A549 (cell line): ENCODE measurements at regions not wholly inside any gene's neighbourhood (a gene's known extent, or its start where the extent isn't known, plus 50 kb on each side); places are given as distances from the start of the nearest gene placed in this dataset.
A peak's percentile ranks its signal among the peaks of the same experiment; 100 is the strongest.

ENCODE experiments used
- ATAC-seq, 2 experiments: fragments of 200-7000 bp in 1 of 2; fragments of >200 bp in 1 of 2; cut with Nextera tagmentation in 1 of 2; cut with Tn5 transposase in 1 of 2; 3 replicates each; pipeline versions ENCODE4 v1.8.0 to v1.9.1; 2018 to 2020; ENCODE audit warnings: mild to moderate bottlenecking in 1 of 2, moderate library complexity in 1 of 2
- CTCF ChIA-PET: fragments of 300-600 bp; sonication (Branson Sonifier 250); formaldehyde crosslinking; extraction: SDS; loops from one replicate; lab custom pipeline; 2021; ENCODE audit warnings: antibody characterized with exemption, inconsistent platforms; lab: Yijun Ruan, JAX
- POLR2A ChIA-PET: fragments of 350-600 bp; formaldehyde crosslinking; extraction: SDS; loops from one replicate; lab custom pipeline; 2021; ENCODE audit warnings: antibody characterized with exemption, inconsistent platforms; lab: Yijun Ruan, JAX
- DNase-seq, 2 experiments: peaks; one replicate each; pipeline versions ENCODE4 v3.0.0 to v3.0.0-alpha.2; 2011 to 2016; ENCODE audit warnings: low read depth in 1 of 2, low spot score in 1 of 2
- FAIRE-seq: peaks from 2 replicates; lab custom pipeline; 2011; peaks lifted over from hg19 to GRCh38; lab: Jason Lieb, UNC
- H3K27ac ChIP-seq, 2 experiments: fragments of >200 bp; sonication (Bioruptor Twin); formaldehyde crosslinking; 3 replicates each; pipeline ENCODE4 v1.5.1; 2016 to 2017
- H3K4me1 ChIP-seq: fragments of >200 bp; sonication (Bioruptor Twin); formaldehyde crosslinking; 3 replicates; pipeline ENCODE4 v1.6.1; 2016
- H3K4me2 ChIP-seq: fragments of >200 bp; sonication (Bioruptor Twin); formaldehyde crosslinking; 3 replicates; pipeline ENCODE4 v1.6.1; 2016
- H3K4me3 ChIP-seq: fragments of >200 bp; sonication (Bioruptor Twin); formaldehyde crosslinking; 3 replicates; pipeline ENCODE4 v1.5.1; 2016
- H3K9me3 ChIP-seq: fragments of >200 bp; sonication (Bioruptor Twin); formaldehyde crosslinking; 3 replicates; pipeline ENCODE4 v1.6.1; 2016
- CHD2 ChIP-seq: fragments of 150-350 bp; IDR thresholded peaks from 2 replicates; pipeline ENCODE4 v1.6.1; 2014; ENCODE audit warnings: low read length; ENCODE audit not compliant: partially characterized antibody
- CHD4 ChIP-seq: fragments of 200-600 bp; sonication (generic); IDR thresholded peaks from 2 replicates; pipeline ENCODE4 v1.6.1; 2016; ENCODE audit warnings: antibody characterized with exemption, mild to moderate bottlenecking, borderline replicate concordance
- EHF ChIP-seq: fragments of 250-450 bp; sonication (Bioruptor Pico); IDR thresholded peaks from 2 replicates; pipeline ENCODE4 v1.5.0; 2020; ENCODE audit warnings: mild to moderate bottlenecking
- EHMT2 ChIP-seq: fragments of 200-600 bp; sonication (generic); IDR thresholded peaks from 2 replicates; pipeline ENCODE4 v1.6.1; 2016; ENCODE audit warnings: antibody characterized with exemption, low read depth, mild to moderate bottlenecking, moderate library complexity
- EP300 ChIP-seq, 2 experiments: fragments of >200 bp; sonication (Bioruptor Twin); formaldehyde crosslinking; IDR thresholded peaks; 2 replicates in 1 of 2; 3 replicates in 1 of 2; pipeline ENCODE4 v1.6.1; 2016 to 2017
- ESRRA ChIP-seq: fragments of 150-350 bp; IDR thresholded peaks from 2 replicates; pipeline ENCODE4 v1.6.1; 2014; ENCODE audit warnings: mild to moderate bottlenecking, low read length, borderline replicate concordance
- FOXS1 ChIP-seq: fragments of 250-450 bp; sonication (Bioruptor Pico); IDR thresholded peaks from 2 replicates; pipeline ENCODE4 v1.5.0; 2020; ENCODE audit warnings: mild to moderate bottlenecking, moderate library complexity
- GATA3 ChIP-seq: IDR thresholded peaks from 2 replicates; pipeline ENCODE4 v1.6.1; 2012; ENCODE audit warnings: borderline replicate concordance
- HEYL ChIP-seq: fragments of 250-450 bp; sonication (Bioruptor Pico); IDR thresholded peaks from 2 replicates; pipeline ENCODE4 v1.8.0; 2021; ENCODE audit warnings: mild to moderate bottlenecking, moderate library complexity
- HOXA7 ChIP-seq: fragments of 250-450 bp; sonication (Bioruptor Pico); IDR thresholded peaks from 2 replicates; pipeline ENCODE4 v1.5.0; 2020; ENCODE audit warnings: mild to moderate bottlenecking, moderate library complexity
- HOXB13 ChIP-seq: fragments of 250-450 bp; sonication (Bioruptor Pico); IDR thresholded peaks from 2 replicates; pipeline ENCODE4 v1.5.0; 2020; ENCODE audit warnings: low read depth, mild to moderate bottlenecking, moderate library complexity
- HOXB5 ChIP-seq: fragments of 250-450 bp; sonication (Bioruptor Pico); IDR thresholded peaks from 2 replicates; pipeline ENCODE4 v1.5.0; 2020; ENCODE audit warnings: mild to moderate bottlenecking, moderate library complexity
- JUN ChIP-seq, 2 experiments: fragments of >200 bp; sonication (Bioruptor Twin); formaldehyde crosslinking; IDR thresholded peaks; 2 replicates in 1 of 2; 3 replicates in 1 of 2; pipeline ENCODE4 v1.6.1; 2016 to 2017
- MAFK ChIP-seq: fragments of 450-650 bp; IDR thresholded peaks from 2 replicates; pipeline ENCODE4 v1.6.1; 2014; ENCODE audit not compliant: partially characterized antibody
- MYC ChIP-seq: IDR thresholded peaks from 2 replicates; pipeline ENCODE4 v1.6.1; 2012; ENCODE audit warnings: mild to moderate bottlenecking, inconsistent platforms, low read length, improper control_type of control experiment, borderline replicate concordance
- NPAS2 ChIP-seq: fragments of 250-450 bp; sonication (Bioruptor Pico); IDR thresholded peaks from 2 replicates; pipeline ENCODE4 v1.8.0; 2022; ENCODE audit warnings: mild to moderate bottlenecking, moderate library complexity, borderline replicate concordance
- NR3C1 ChIP-seq: fragments of >200 bp; sonication (Bioruptor Twin); formaldehyde crosslinking; IDR thresholded peaks from 3 replicates; pipeline ENCODE4 v1.6.1; 2017
- PHF8 ChIP-seq: fragments of 200-600 bp; sonication (generic); IDR thresholded peaks from 2 replicates; pipeline ENCODE4 v1.6.1; 2016; ENCODE audit warnings: low read depth, mild to moderate bottlenecking, antibody characterized with exemption, moderate library complexity, borderline replicate concordance
- RAD21 ChIP-seq, 2 experiments: fragments of >200 bp in 1 of 2; sonication (Bioruptor Twin) in 1 of 2; formaldehyde crosslinking in 1 of 2; IDR thresholded peaks in 1 of 2; conservative IDR thresholded peaks in 1 of 2; 2 replicates in 1 of 2; 3 replicates in 1 of 2; pipeline ENCODE4 v1.6.1; 2012 to 2018; ENCODE audit warnings: inconsistent platforms in 1 of 2
- SREBF2 ChIP-seq: fragments of 450-650 bp; IDR thresholded peaks from 2 replicates; pipeline ENCODE4 v1.6.1; 2014; ENCODE audit warnings: mild to moderate bottlenecking, moderate library complexity
- ZC3H11A ChIP-seq: fragments of 450-650 bp; IDR thresholded peaks from 2 replicates; pipeline ENCODE4 v1.6.1; 2014; ENCODE audit warnings: antibody characterized with exemption, mild to moderate bottlenecking
- ZFP36 ChIP-seq: fragments of 450-650 bp; IDR thresholded peaks from 2 replicates; pipeline ENCODE4 v1.6.1; 2014; ENCODE audit warnings: borderline replicate concordance; ENCODE audit not compliant: partially characterized antibody
- ZNF302 ChIP-seq: fragments of 250-450 bp; sonication (Bioruptor Pico); IDR thresholded peaks from 2 replicates; pipeline ENCODE4 v1.9.0; 2021; ENCODE audit warnings: inconsistent platforms, mild to moderate bottlenecking, moderate library complexity
- ZSCAN20 ChIP-seq: fragments of 250-450 bp; sonication (Bioruptor Pico); IDR thresholded peaks from 2 replicates; pipeline ENCODE4 v1.8.0; 2022; ENCODE audit warnings: mild to moderate bottlenecking, moderate library complexity
- WGBS: methylation state at CpG from one replicate; pipeline ENCODE4 v1.1.6; 2017; ENCODE audit errors: missing lambda C conversion rate; 5-methylcytosine and 5-hydroxymethylcytosine counted together
- TF ChIP-seq, protein P1 (sequence below): IDR thresholded peaks from 2 replicates; pipeline ENCODE4 v1.6.1; 2012
- TF ChIP-seq, protein P2 (sequence below): fragments of 450-650 bp; IDR thresholded peaks from 2 replicates; pipeline ENCODE4 v1.6.1; 2014; ENCODE audit warnings: antibody characterized with exemption
- TF ChIP-seq, protein P3 (sequence below): fragments of 250-450 bp; sonication (Bioruptor Pico); IDR thresholded peaks from 2 replicates; pipeline ENCODE4 v1.5.0; 2021; ENCODE audit warnings: mild to moderate bottlenecking, moderate library complexity, borderline replicate concordance
- TF ChIP-seq, protein P4 (sequence below): fragments of 150-350 bp; IDR thresholded peaks from 2 replicates; pipeline ENCODE4 v1.6.1; 2014; ENCODE audit warnings: low read depth, mild to moderate bottlenecking, low read length

DNA sequence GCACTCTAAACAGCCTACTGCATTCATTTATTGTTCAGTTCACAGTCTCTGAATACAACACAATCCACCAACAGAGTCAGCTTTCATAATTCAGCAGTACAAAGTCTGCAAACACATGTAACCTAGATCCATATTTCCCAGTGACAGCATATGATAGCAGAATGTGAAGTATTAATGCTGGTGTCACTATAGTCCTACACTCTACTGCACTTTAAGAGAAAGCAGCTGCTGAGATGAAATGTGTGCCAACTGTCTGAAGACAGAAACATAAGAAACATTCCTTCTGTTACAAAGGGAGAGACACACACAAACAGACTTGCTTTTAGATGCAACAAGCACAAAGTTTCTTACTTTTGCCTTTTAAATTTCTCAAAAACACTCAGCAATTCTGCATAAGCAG is 441.8 kb downstream of the ZEB2 start:
- peaks cover 12% of the 10 kb centered on the region for H3K4me1 ChIP-seq
- CTCF ChIA-PET: no interaction called here
- no peaks in the 10 kb centered on the region for H3K9me3 ChIP-seq
- no peak for FAIRE-seq
- H3K27ac ChIP-seq: no peak overlapping the region
- no peak overlapping the region for H3K4me2 ChIP-seq
- H3K4me3 ChIP-seq: no peak overlapping the region
- ATAC-seq: no peak
- no peak for DNase-seq
- TF ChIP-seq EP300 (IDR thresholded peaks at IDR 0.05) (no peak), HOXA7 (no peak), NR3C1 (no peak), EHF (no peak), MAFK (no peak), CHD2 (no peak)
- POLR2A ChIA-PET: no interaction called here

DNA sequence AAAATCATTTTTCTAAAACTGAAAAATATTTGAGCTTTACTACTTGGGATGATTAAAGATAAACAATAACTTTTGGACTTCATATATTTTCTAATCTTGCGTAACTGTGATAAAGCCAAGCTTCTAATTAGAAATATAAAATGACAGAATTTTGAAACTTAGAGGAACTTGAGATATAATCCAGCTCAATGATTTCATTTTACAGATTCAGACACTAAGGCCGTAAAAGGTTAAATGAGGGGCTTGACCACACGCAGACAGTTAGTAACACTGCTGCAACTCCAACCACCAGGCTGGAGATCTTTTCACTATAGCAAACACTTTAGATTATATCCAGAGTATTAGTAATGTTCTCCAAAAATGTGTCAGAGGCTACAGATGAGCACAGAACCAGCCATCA is 445.5 kb downstream of the ZEB2 start:
- FAIRE-seq: no peak
- POLR2A ChIA-PET: no interaction called here
- 99% methylated on average over 3 of the region's 3 CpGs for whole genome bisulfite sequencing

DNA sequence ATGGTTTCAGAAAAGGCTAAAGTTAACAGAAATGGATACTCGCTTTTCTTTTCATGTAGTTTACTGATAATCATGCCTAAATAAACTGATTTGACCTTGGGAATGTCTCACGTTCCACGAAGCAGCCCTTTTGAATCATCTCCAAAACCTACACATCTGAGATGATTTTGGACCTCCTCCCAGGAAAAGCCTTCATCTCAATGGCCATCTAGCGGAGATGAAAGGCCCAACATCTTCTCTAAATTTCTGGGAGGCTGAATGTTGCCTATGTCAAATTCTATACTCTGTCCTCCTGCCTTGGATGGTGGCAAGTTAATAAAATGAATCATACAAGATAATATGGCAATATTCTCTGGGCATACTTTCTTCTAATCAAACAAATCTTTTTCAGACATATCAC is 448.5 kb downstream of the ZEB2 start:
- ATAC-seq (no peak), DNase-seq (no peak), FAIRE-seq (no peak)
- no peaks in the 10 kb centered on the region for H3K4me1 ChIP-seq
- ChIA-PET CTCF (no interaction called here), POLR2A (no interaction called here)
- H3K4me2 ChIP-seq: no peak overlapping the region
- H3K4me3 ChIP-seq: no peak overlapping the region
- no peak for TF ChIP-seq EHMT2
- TF ChIP-seq, protein P1, sequence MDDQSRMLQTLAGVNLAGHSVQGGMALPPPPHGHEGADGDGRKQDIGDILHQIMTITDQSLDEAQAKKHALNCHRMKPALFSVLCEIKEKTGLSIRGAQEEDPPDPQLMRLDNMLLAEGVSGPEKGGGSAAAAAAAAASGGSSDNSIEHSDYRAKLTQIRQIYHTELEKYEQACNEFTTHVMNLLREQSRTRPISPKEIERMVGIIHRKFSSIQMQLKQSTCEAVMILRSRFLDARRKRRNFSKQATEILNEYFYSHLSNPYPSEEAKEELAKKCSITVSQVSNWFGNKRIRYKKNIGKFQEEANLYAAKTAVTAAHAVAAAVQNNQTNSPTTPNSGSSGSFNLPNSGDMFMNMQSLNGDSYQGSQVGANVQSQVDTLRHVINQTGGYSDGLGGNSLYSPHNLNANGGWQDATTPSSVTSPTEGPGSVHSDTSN: no peak
- TF ChIP-seq FOXS1 (CRISPR knock-in tag): no peak
- TF ChIP-seq RAD21 (conservative IDR thresholded peaks at IDR 0.05 in 1 of 2, IDR thresholded peaks at IDR 0.05 in 1 of 2): peak in 1 of 2 experiments; percentile 27; a peak in 2 of 5 replicates
- no peak for TF ChIP-seq CHD2
- TF ChIP-seq MYC: no peak
- H3K9me3 ChIP-seq: no peaks in the 10 kb centered on the region
- H3K27ac ChIP-seq: no peak overlapping the region
- WGBS: 75% methylated on average over 4 of the region's 4 CpGs

More for the DNA sequence above, 445.5 kb downstream of the ZEB2 start:
- no peaks in the 10 kb centered on the region for H3K9me3 ChIP-seq
- H3K4me2 ChIP-seq: no peak overlapping the region
- TF ChIP-seq HEYL: no peak
- H3K4me1 ChIP-seq: peaks cover 3% of the 10 kb centered on the region
- ATAC-seq (no peak), DNase-seq (no peak)
- H3K4me3 ChIP-seq: no peak overlapping the region
- no peak overlapping the region for H3K27ac ChIP-seq
- CTCF ChIA-PET: no interaction called here

DNA sequence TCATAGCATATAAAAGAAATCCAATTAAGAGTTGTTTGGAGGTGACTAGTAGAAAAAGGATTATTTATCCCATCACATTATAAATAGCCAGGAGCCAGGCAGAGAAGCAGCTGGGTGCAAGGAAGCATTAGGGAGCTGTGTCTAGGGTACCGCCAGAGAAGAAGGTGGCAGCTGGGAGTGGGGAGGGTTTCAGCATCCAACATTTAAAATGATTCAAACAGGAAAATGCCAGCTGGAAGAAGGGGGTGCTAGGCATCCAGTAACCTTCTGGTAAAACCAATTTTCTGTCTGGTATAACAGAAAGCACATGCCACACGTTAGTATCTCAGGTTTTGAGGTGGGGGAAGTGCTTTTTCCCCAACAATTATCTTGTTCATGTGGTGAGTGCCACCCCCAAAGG is 452.4 kb downstream of the ZEB2 start:
- POLR2A ChIA-PET: no interaction called here
- Histone ChIP-seq H3K4me3 (no peak overlapping the region), H3K27ac (no peak overlapping the region), H3K4me1 (no peaks in the 10 kb centered on the region), H3K4me2 (no peak overlapping the region), H3K9me3 (no peaks in the 10 kb centered on the region)
- no peak for FAIRE-seq
- DNase-seq: no peak
- WGBS: 87% methylated on average over 2 of the region's 2 CpGs
- CTCF ChIA-PET: no interaction called here
- ATAC-seq: no peak
- TF ChIP-seq GATA3 (no peak), ESRRA (no peak), ZFP36 (no peak), CHD4 (no peak), MYC (no peak), ZSCAN20 (CRISPR knock-in tag) (no peak), JUN (IDR thresholded peaks at IDR 0.05) (no peak), HOXB13 (CRISPR knock-in tag) (no peak), EP300 (IDR thresholded peaks at IDR 0.05) (no peak), ZNF302 (CRISPR knock-in tag) (no peak), SREBF2 (no peak), NPAS2 (no peak), PHF8 (no peak), ZC3H11A (no peak), HOXB5 (CRISPR knock-in tag) (no peak)
- TF ChIP-seq, protein P2, sequence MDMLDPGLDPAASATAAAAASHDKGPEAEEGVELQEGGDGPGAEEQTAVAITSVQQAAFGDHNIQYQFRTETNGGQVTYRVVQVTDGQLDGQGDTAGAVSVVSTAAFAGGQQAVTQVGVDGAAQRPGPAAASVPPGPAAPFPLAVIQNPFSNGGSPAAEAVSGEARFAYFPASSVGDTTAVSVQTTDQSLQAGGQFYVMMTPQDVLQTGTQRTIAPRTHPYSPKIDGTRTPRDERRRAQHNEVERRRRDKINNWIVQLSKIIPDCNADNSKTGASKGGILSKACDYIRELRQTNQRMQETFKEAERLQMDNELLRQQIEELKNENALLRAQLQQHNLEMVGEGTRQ: no peak
- TF ChIP-seq, protein P3, sequence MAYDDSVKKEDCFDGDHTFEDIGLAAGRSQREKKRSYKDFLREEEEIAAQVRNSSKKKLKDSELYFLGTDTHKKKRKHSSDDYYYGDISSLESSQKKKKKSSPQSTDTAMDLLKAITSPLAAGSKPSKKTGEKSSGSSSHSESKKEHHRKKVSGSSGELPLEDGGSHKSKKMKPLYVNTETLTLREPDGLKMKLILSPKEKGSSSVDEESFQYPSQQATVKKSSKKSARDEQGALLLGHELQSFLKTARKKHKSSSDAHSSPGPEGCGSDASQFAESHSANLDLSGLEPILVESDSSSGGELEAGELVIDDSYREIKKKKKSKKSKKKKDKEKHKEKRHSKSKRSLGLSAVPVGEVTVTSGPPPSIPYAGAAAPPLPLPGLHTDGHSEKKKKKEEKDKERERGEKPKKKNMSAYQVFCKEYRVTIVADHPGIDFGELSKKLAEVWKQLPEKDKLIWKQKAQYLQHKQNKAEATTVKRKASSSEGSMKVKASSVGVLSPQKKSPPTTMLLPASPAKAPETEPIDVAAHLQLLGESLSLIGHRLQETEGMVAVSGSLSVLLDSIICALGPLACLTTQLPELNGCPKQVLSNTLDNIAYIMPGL: no peak
- TF ChIP-seq, protein P4, sequence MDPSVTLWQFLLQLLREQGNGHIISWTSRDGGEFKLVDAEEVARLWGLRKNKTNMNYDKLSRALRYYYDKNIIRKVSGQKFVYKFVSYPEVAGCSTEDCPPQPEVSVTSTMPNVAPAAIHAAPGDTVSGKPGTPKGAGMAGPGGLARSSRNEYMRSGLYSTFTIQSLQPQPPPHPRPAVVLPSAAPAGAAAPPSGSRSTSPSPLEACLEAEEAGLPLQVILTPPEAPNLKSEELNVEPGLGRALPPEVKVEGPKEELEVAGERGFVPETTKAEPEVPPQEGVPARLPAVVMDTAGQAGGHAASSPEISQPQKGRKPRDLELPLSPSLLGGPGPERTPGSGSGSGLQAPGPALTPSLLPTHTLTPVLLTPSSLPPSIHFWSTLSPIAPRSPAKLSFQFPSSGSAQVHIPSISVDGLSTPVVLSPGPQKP: no peak
